H1 (cell line): ENCODE measurements at regions not wholly inside any gene's neighbourhood (a gene's known extent, or its start where the extent isn't known, plus 50 kb on each side); places are given as distances from the start of the nearest gene placed in this dataset.

Experiments
- CTCF ChIA-PET: fragments of 300-600 bp; sonication (Branson Sonifier 250); formaldehyde crosslinking; loops from one replicate; lab custom pipeline; 2021; ENCODE audit not compliant: partially characterized antibody; lab: Charles Lee
- POLR2A ChIA-PET: fragments of 300-600 bp; sonication (Branson Sonifier 250); formaldehyde crosslinking; loops from one replicate; lab custom pipeline; 2021; ENCODE audit warnings: inconsistent platforms; ENCODE audit not compliant: partially characterized antibody; lab: Charles Lee
- DNase-seq, 2 experiments: peaks; one replicate each; pipeline versions ENCODE4 v3.0.0 to v3.0.0-alpha.2; 2010 to 2022; ENCODE audit warnings: low spot score in 2 of 2, low read depth in 1 of 2, mixed read lengths in 1 of 2
- FAIRE-seq: peaks from 2 replicates; lab custom pipeline; 2011; peaks lifted over from hg19 to GRCh38; lab: Jason Lieb, UNC
- H2AFZ ChIP-seq: 2 replicates; pipeline ENCODE4 v1.8.1; 2012; ENCODE audit warnings: low read length, inconsistent platforms
- H2AK5ac ChIP-seq: 2 replicates; pipeline ENCODE4 v1.6.1; 2013; ENCODE audit warnings: low read depth, low read length
- H2BK120ac ChIP-seq: replicated peaks from 2 replicates; pipeline ENCODE3; 2013; ENCODE audit warnings: low read depth, low read length, inconsistent platforms
- H2BK12ac ChIP-seq: 2 replicates; pipeline ENCODE4 v1.6.1; 2013; ENCODE audit warnings: low read depth, low read length
- H2BK15ac ChIP-seq: 2 replicates; pipeline ENCODE4 v1.6.1; 2013; ENCODE audit warnings: low read length
- H2BK20ac ChIP-seq: 2 replicates; pipeline ENCODE4 v1.6.1; 2013; ENCODE audit warnings: low read length
- H2BK5ac ChIP-seq: 2 replicates; pipeline ENCODE4 v1.6.1; 2013; ENCODE audit warnings: low read depth, low read length
- H3K14ac ChIP-seq: 2 replicates; pipeline ENCODE4 v1.6.1; 2013; ENCODE audit warnings: inconsistent platforms; ENCODE audit not compliant: insufficient read length
- H3K18ac ChIP-seq: 2 replicates; pipeline ENCODE4 v1.6.1; 2013; ENCODE audit warnings: low read length; ENCODE audit errors: extremely low read depth
- H3K23ac ChIP-seq: 2 replicates; pipeline ENCODE4 v1.6.1; 2013; ENCODE audit warnings: inconsistent platforms; ENCODE audit not compliant: insufficient read length
- H3K23me2 ChIP-seq: 2 replicates; pipeline ENCODE4 v1.6.1; 2013; ENCODE audit warnings: low read depth, low read length
- H3K27ac ChIP-seq: 2 replicates; pipeline ENCODE4 v1.6.1; 2011; ENCODE audit warnings: low read depth, low read length, inconsistent platforms
- H3K27me3 ChIP-seq, 4 experiments: replicated peaks in 1 of 4; 1 replicate in 1 of 4; 2 replicates in 3 of 4; pipeline versions ENCODE4 v1.6.1 to v1.8.1; 2011 to 2013; ENCODE audit warnings: low read length in 3 of 4, mild to moderate bottlenecking in 3 of 4, inconsistent platforms in 2 of 4, mixed read lengths in 2 of 4, moderate library complexity in 1 of 4; ENCODE audit not compliant: control insufficient read depth in 3 of 4, insufficient read depth in 3 of 4; ENCODE audit errors: extremely low read depth in 1 of 4
- H3K36me3 ChIP-seq, 4 experiments: 2 replicates each; pipeline versions ENCODE4 v1.6.1 to v1.8.1; 2011 to 2013; ENCODE audit warnings: mild to moderate bottlenecking in 4 of 4, low read length in 3 of 4, moderate library complexity in 2 of 4, control low read depth in 1 of 4, inconsistent platforms in 1 of 4; ENCODE audit not compliant: insufficient read depth in 4 of 4, control insufficient read depth in 2 of 4
- H3K4ac ChIP-seq: replicated peaks from 2 replicates; pipeline ENCODE3; 2013; ENCODE audit warnings: low read length, low read depth, mixed read lengths, inconsistent platforms; ENCODE audit not compliant: insufficient read length
- H3K4me1 ChIP-seq, 4 experiments: replicated peaks in 1 of 4; 1 replicate in 1 of 4; 2 replicates in 3 of 4; pipeline versions ENCODE4 v1.6.1 to v1.8.1; 2011 to 2013; ENCODE audit warnings: low read length in 3 of 4, inconsistent platforms in 2 of 4, mixed read lengths in 1 of 4; ENCODE audit not compliant: insufficient read depth in 4 of 4, control insufficient read depth in 3 of 4
- H3K4me2 ChIP-seq, 2 experiments: 2 replicates each; pipeline versions ENCODE4 v1.6.1 to v1.8.1; 2011 to 2013; ENCODE audit warnings: low read depth in 2 of 2, low read length in 2 of 2, control low read depth in 1 of 2, inconsistent platforms in 1 of 2, mild to moderate bottlenecking in 1 of 2; ENCODE audit not compliant: insufficient read depth in 1 of 2
- H3K4me3 ChIP-seq, 4 experiments: fragments of 200-600, 300-600 bp in 1 of 4; sonication (generic), shearing (Covaris generic), sonication (Bioruptor Twin) in 1 of 4; 2 replicates each; pipeline versions ENCODE4 v1.5.1 to v1.8.1; 2011 to 2016; ENCODE audit warnings: low read length in 4 of 4, low read depth in 3 of 4, control low read depth in 2 of 4, inconsistent platforms in 2 of 4, mild to moderate bottlenecking in 2 of 4, mixed read lengths in 1 of 4, moderate library complexity in 1 of 4; ENCODE audit not compliant: insufficient read depth in 2 of 4; ENCODE audit errors: extremely low read depth in 1 of 4
- H3K56ac ChIP-seq: replicated peaks from 2 replicates; pipeline ENCODE3; 2013; ENCODE audit warnings: low read depth, mild to moderate bottlenecking, mixed read lengths, low read length, inconsistent platforms; ENCODE audit not compliant: insufficient read length
- H3K79me1 ChIP-seq: 2 replicates; pipeline ENCODE4 v1.6.1; 2013; ENCODE audit warnings: low read depth, low read length, control low read depth
- H3K79me2 ChIP-seq, 2 experiments: 2 replicates each; pipeline versions ENCODE4 v1.6.1 to v1.8.1; 2012 to 2013; ENCODE audit warnings: low read length in 2 of 2, mild to moderate bottlenecking in 2 of 2, inconsistent platforms in 1 of 2; ENCODE audit not compliant: insufficient read depth in 2 of 2, control insufficient read depth in 1 of 2
- H3K9ac ChIP-seq, 4 experiments: replicated peaks in 1 of 4; 1 replicate in 1 of 4; 2 replicates in 3 of 4; pipeline versions ENCODE4 v1.6.1 to v1.8.1; 2011 to 2013; ENCODE audit warnings: low read depth in 3 of 4, low read length in 3 of 4, control low read depth in 2 of 4, mild to moderate bottlenecking in 2 of 4, moderate library complexity in 2 of 4, inconsistent platforms in 1 of 4; ENCODE audit errors: extremely low read depth in 1 of 4
- H3K9me3 ChIP-seq, 2 experiments: 2 replicates each; pipeline versions ENCODE4 v1.6.1 to v1.8.1; 2012 to 2013; ENCODE audit warnings: mild to moderate bottlenecking in 2 of 2, moderate library complexity in 2 of 2, control low read depth in 1 of 2, inconsistent platforms in 1 of 2, low read depth in 1 of 2, low read length in 1 of 2, mixed read lengths in 1 of 2; ENCODE audit not compliant: insufficient read depth in 2 of 2
- H4K20me1 ChIP-seq, 2 experiments: replicated peaks in 1 of 2; 2 replicates each; pipeline versions ENCODE3 to v1.8.1; 2011 to 2013; ENCODE audit warnings: inconsistent platforms in 2 of 2, low read length in 2 of 2, mild to moderate bottlenecking in 1 of 2; ENCODE audit not compliant: insufficient read depth in 2 of 2, control insufficient read depth in 1 of 2
- H4K5ac ChIP-seq: 2 replicates; pipeline ENCODE4 v1.6.1; 2013; ENCODE audit warnings: low read length, low read depth, mixed read lengths, inconsistent platforms; ENCODE audit not compliant: insufficient read length
- H4K8ac ChIP-seq: 2 replicates; pipeline ENCODE4 v1.8.0; 2013; ENCODE audit warnings: mild to moderate bottlenecking, moderate library complexity, low read length, inconsistent platforms; ENCODE audit not compliant: insufficient read depth; ENCODE audit errors: extremely low read depth
- H4K91ac ChIP-seq: replicated peaks from 2 replicates; pipeline ENCODE3; 2013; ENCODE audit warnings: low read length, mixed read lengths, inconsistent platforms; ENCODE audit not compliant: insufficient read length
- CTCF ChIP-seq, 3 experiments: IDR thresholded peaks; 1 replicate in 2 of 3; 2 replicates in 1 of 3; pipeline versions ENCODE4 v1.5.1 to v1.6.1; 2011; ENCODE audit warnings: low read length in 3 of 3, mild to moderate bottlenecking in 3 of 3, inconsistent platforms in 2 of 3, low read depth in 1 of 3, moderate library complexity in 1 of 3; ENCODE audit not compliant: insufficient read depth in 1 of 3; ENCODE audit errors: control extremely low read depth in 1 of 3
- GABPA ChIP-seq: IDR thresholded peaks from 2 replicates; pipeline ENCODE4 v1.6.1; 2011; ENCODE audit warnings: mild to moderate bottlenecking, low read length, moderate library complexity, borderline replicate concordance; ENCODE audit not compliant: insufficient read depth
- HDAC6 ChIP-seq: IDR thresholded peaks from one replicate; pipeline ENCODE4 v1.7.1; 2012; ENCODE audit warnings: low read depth, mild to moderate bottlenecking, inconsistent platforms, low read length, moderate library complexity
- POLR2AphosphoS5 ChIP-seq: IDR thresholded peaks from 2 replicates; pipeline ENCODE4 v1.6.1; 2011; ENCODE audit warnings: low read depth, low read length
- RAD21 ChIP-seq, 2 experiments: IDR thresholded peaks in 1 of 2; conservative IDR thresholded peaks in 1 of 2; 2 replicates each; pipeline ENCODE4 v1.6.1; 2011; ENCODE audit warnings: low read depth in 2 of 2, low read length in 2 of 2, improper control_type of control experiment in 1 of 2, inconsistent platforms in 1 of 2, mild to moderate bottlenecking in 1 of 2, moderate library complexity in 1 of 2
- RXRA ChIP-seq: IDR thresholded peaks from 2 replicates; pipeline ENCODE4 v1.6.1; 2011; ENCODE audit warnings: low read depth, mild to moderate bottlenecking, low read length, moderate library complexity; ENCODE audit not compliant: insufficient read depth
- SIN3A ChIP-seq, 2 experiments: IDR thresholded peaks in 1 of 2; conservative IDR thresholded peaks in 1 of 2; 2 replicates each; pipeline ENCODE4 v1.6.1; 2011 to 2012; ENCODE audit warnings: low read length in 2 of 2, improper control_type of control experiment in 1 of 2, low read depth in 1 of 2, mild to moderate bottlenecking in 1 of 2
- WGBS, 2 experiments: shearing (Covaris generic) in 1 of 2; methylation state at CpG; one replicate each; pipeline versions ENCODE4 v1.1.6 to v1.1.7; 2013 to 2015; ENCODE audit warnings: low lambda C conversion rate in 2 of 2, mixed read lengths in 2 of 2, inconsistent platforms in 1 of 2, low coverage in 1 of 2, missing lambda C conversion rate in 1 of 2; ENCODE audit not compliant: insufficient replicate concordance in 2 of 2, insufficient coverage in 1 of 2, insufficient read length in 1 of 2; ENCODE audit errors: extremely low coverage in 1 of 2, missing lambda C conversion rate in 1 of 2; 5-methylcytosine and 5-hydroxymethylcytosine counted together

- Histone ChIP-seq H3K18ac (no peak overlapping the region), H3K79me1 (no peaks in the 10 kb centered on the region), H2BK20ac (no peak overlapping the region), H2BK120ac (no peak overlapping the region), H3K27me3 (peaks cover 0 to 1% (median 0%) of the 10 kb centered on the region in 4 experiments; a peak in 1 of 7 replicates), H2AK5ac (no peak overlapping the region), H2BK12ac (no peak overlapping the region), H3K9ac (no peak overlapping the region; a peak in 1 of 7 replicates), H3K14ac (no peak overlapping the region), H3K36me3 (no peaks in the 10 kb centered on the region), H3K56ac (no peak overlapping the region), H3K27ac (no peak overlapping the region), H3K4me1 (peaks cover 0 to 7% (median 2%) of the 10 kb centered on the region in 4 experiments; a peak in 2 of 7 replicates), H4K5ac (no peak overlapping the region), H3K23ac (no peak overlapping the region), H2AFZ (no peak overlapping the region), H3K23me2 (peaks cover 6% of the 10 kb centered on the region; the same call in 1 of the 2 replicates), H3K4me2 (no peak overlapping the region), H3K4ac (no peak overlapping the region), H4K91ac (no peak overlapping the region), H4K8ac (0 out of 2 replicates have a peak overlapping the region, but pooled peaks have one; percentile 6), H2BK5ac (no peak overlapping the region), H3K4me3 (no peak overlapping the region), H2BK15ac (no peak overlapping the region), H4K20me1 (no peaks in the 10 kb centered on the region), H3K9me3 (no peaks in the 10 kb centered on the region), H3K79me2 (no peaks in the 10 kb centered on the region)
- POLR2A ChIA-PET, result interaction anchor here (0.6 to 0.9 kb wide), 2 partner anchors 14 to 103 kb away, joined by 3 read pairs; no protein-coding TSS in a partner anchor
- DNase-seq (no peak), FAIRE-seq (no peak)
- 85% methylated on average over 5 of the region's 5 CpGs; no CpG with 5 or more reads in 1 of the 2 experiments for WGBS, 2 experiments
- TF ChIP-seq HDAC6 (no peak), RXRA (no peak), CTCF (IDR thresholded peaks at IDR 0.05; ENCODE audit: control extremely low read depth in 1 of 3, insufficient read depth in 1 of 3, low read depth in 1 of 3, low read length in 3 of 3) (no peak), GABPA (no peak), RAD21 (IDR thresholded peaks at IDR 0.05 in 1 of 2, conservative IDR thresholded peaks at IDR 0.05 in 1 of 2; ENCODE audit: low read depth in 2 of 2, low read length in 2 of 2) (no peak), POLR2AphosphoS5 (no peak), SIN3A (conservative IDR thresholded peaks at IDR 0.05 in 1 of 2, IDR thresholded peaks at IDR 0.05 in 1 of 2; ENCODE audit: low read depth in 1 of 2, low read length in 2 of 2) (no peak)
- CTCF ChIA-PET, result interaction anchor here (1.1 to 1.6 kb wide), 4 partner anchors 15 to 34 kb away, joined by 3 to 4 read pairs (median 3); no protein-coding TSS in a partner anchor
Observed at GRCh38 chr12:105469701-105470100, 139.2 kb downstream of the C12orf75 start.
